GM06990 (cell line): ENCODE measurements at regions not wholly inside any gene's neighbourhood (a gene's known extent, or its start where the extent isn't known, plus 50 kb on each side); places are given as distances from the start of the nearest gene placed in this dataset.

Experiments
- DNase-seq: peaks from one replicate; pipeline ENCODE4 v3.0.0-alpha.2; 2011; ENCODE audit not compliant: insufficient read length; ENCODE audit errors: extremely low read depth
- H3K27me3 ChIP-seq: replicated peaks from 2 replicates; pipeline ENCODE4 v1.6.0; 2011; ENCODE audit warnings: low read length; ENCODE audit not compliant: control insufficient read depth, insufficient read depth
- H3K36me3 ChIP-seq: 2 replicates; pipeline ENCODE4 v1.5.1; 2011; ENCODE audit warnings: low read length; ENCODE audit not compliant: control insufficient read depth, insufficient read depth
- H3K4me3 ChIP-seq: replicated peaks from 2 replicates; pipeline ENCODE4 v1.5.1; 2011; ENCODE audit warnings: low read depth, mild to moderate bottlenecking, control low read depth, low read length
- TF ChIP-seq, protein P1 (sequence below): IDR thresholded peaks from 2 replicates; pipeline ENCODE4 v1.5.1; 2011; ENCODE audit warnings: low read length, control low read depth, mild to moderate bottlenecking, inconsistent platforms; ENCODE audit not compliant: insufficient read depth, poor library complexity, severe bottlenecking

DNA sequence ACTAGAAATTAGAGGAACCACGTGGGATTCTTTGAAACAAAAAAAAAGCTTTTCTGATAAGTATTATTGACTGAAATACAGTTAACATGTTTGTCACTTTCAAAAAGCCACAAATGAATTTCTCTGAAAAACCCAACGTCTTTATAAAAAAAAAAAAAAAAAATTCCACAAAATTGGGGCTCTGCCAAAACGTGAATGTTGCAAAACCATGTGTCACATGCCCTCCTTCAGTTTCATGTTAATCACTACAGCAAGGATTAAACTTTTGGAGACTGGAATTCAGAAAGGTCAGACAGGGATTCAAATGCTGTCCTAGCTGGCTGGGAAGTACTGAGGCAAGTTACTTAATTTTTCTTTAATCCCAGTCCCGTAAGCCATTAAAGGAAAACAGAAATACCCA is 278.0 kb upstream of the KLF14 start:
- TF ChIP-seq, protein P1, sequence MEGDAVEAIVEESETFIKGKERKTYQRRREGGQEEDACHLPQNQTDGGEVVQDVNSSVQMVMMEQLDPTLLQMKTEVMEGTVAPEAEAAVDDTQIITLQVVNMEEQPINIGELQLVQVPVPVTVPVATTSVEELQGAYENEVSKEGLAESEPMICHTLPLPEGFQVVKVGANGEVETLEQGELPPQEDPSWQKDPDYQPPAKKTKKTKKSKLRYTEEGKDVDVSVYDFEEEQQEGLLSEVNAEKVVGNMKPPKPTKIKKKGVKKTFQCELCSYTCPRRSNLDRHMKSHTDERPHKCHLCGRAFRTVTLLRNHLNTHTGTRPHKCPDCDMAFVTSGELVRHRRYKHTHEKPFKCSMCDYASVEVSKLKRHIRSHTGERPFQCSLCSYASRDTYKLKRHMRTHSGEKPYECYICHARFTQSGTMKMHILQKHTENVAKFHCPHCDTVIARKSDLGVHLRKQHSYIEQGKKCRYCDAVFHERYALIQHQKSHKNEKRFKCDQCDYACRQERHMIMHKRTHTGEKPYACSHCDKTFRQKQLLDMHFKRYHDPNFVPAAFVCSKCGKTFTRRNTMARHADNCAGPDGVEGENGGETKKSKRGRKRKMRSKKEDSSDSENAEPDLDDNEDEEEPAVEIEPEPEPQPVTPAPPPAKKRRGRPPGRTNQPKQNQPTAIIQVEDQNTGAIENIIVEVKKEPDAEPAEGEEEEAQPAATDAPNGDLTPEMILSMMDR: no peak
- DNase-seq: no peak
- no peaks in the 10 kb centered on the region for H3K27me3 ChIP-seq
- no peak overlapping the region for H3K4me3 ChIP-seq
- no peaks in the 10 kb centered on the region for H3K36me3 ChIP-seq

DNA sequence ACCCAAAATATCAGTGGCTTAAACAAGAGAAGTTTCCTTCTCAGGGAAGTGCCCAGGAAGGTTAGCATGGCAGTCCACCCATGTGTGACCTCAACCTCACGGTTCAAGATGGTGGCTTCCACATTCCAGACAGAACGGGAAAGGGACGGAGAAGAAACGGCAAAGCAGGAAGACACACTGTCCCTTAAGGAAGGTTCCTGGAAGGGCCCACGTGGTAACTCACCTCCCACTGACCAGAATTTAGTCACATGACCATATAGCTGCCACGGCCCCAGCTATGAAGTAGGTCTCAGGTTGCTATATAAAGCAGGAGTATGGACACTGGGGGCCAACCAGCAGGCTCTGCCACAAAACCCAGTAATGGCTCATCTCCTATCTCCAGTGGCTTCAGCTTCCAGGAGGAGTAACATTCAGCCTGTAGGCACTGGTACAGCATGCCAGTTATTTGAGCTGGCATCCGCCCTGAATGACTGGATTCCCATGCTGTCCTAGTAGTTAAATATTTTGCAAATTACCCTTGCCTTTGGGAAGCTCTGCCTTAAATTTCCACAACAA is 278.5 kb upstream of the KLF14 start:
- H3K27me3 ChIP-seq: no peaks in the 10 kb centered on the region
- H3K36me3 ChIP-seq: no peaks in the 10 kb centered on the region
- DNase-seq: no peak
- no peak overlapping the region for H3K4me3 ChIP-seq
- TF ChIP-seq, protein P1: no peak

DNA sequence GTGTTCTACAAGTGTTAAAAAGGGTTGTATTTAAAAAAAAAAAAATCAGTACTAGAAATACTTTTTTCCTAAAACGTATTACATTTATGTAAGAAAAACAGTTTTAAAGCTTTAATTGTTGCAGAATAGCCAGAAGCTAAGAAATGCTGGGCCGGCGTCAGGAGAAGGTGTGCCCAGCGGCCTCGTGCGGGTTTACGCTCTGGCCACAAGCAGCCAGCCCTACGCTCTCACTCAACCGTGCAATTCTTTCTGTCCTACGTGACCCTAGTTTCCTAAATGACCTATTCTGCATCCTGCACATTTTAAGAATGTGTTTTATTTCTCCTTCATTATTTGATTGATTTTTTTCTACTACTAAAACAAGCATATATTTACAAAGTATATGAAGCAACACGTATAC is 279.7 kb upstream of the KLF14 start:
- H3K27me3 ChIP-seq: no peaks in the 10 kb centered on the region
- DNase-seq: no peak
- TF ChIP-seq, protein P1: no peak
- no peaks in the 10 kb centered on the region for H3K36me3 ChIP-seq
- H3K4me3 ChIP-seq: no peak overlapping the region

DNA sequence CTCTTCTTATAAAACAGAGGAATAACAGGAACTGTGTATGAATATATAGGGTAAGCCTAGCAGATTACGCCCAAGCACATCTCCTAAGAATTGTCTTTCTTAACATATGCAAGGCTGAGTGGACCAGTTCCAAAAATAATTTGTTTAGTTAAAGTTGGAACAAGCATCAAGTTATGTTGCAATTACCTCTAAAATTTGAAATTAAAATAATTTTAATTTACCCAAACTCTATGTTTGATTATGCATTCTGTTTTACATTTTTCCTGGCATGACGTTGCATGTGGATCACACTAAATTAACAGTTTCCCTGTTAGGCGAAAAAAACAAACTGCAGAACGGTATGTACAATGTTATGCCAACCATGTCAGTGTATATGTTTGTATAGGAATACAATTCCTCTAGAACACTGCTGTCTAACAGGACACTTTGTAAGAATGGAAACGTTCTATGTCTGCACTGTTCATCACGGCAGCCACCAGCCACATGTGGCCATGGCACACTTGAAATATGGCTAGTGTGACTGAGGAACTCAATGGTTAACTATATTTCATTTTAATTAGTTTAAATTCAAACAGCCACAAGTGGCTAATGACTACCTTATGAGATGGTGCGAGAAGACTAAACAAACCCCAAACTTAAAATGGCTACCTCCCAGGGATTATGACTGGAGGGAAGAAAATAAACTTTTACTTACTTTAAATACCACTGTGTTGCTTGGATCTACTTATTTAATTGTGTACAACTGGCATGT is 281.1 kb upstream of the KLF14 start:
- H3K36me3 ChIP-seq: no peaks in the 10 kb centered on the region
- no peaks in the 10 kb centered on the region for H3K27me3 ChIP-seq
- no peak for DNase-seq
- TF ChIP-seq, protein P1: no peak
- no peak overlapping the region for H3K4me3 ChIP-seq

DNA sequence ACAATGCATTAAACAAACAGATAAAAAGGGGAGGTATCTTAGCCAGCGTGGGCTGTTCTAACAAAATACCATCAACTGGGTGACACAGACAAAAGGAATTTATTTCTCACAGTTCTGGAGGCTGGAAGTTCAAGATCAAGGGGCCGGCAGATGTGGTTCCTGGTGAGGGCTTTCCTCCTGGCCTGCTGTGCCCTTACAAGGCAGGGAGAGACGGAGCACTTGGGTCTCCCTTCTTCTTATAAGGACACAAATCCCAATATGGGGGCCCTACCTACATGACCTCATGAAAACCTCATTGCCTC is 281.6 kb upstream of the KLF14 start:
- TF ChIP-seq, protein P1: no peak
- no peak for DNase-seq
- H3K4me3 ChIP-seq: no peak overlapping the region
- H3K36me3 ChIP-seq: no peaks in the 10 kb centered on the region
- no peaks in the 10 kb centered on the region for H3K27me3 ChIP-seq
